SU-DHL-6 (cell line): ENCODE measurements at regions not wholly inside any gene's neighbourhood (a gene's known extent, or its start where the extent isn't known, plus 50 kb on each side); places are given as distances from the start of the nearest gene placed in this dataset.
"Not testable (repeated sequence)": the region's sequence is repeated elsewhere in the genome, so short reads cannot be mapped to it uniquely, and the experiment has no call there.

Experiments
- CTCF ChIP-seq: fragments of 200-600 bp; sonication (generic); IDR thresholded peaks from one replicate; pipeline ENCODE4 v1.5.1; 2017; ENCODE audit warnings: antibody characterized with exemption, mild to moderate bottlenecking, low read length, moderate library complexity; ENCODE audit not compliant: insufficient read depth, poor library complexity, severe bottlenecking
- EZH2phosphoT487 ChIP-seq: fragments of 200-600 bp; sonication (generic), shearing (Covaris generic); conservative IDR thresholded peaks from 2 replicates; pipeline ENCODE4 v1.6.1; 2018; ENCODE audit warnings: mild to moderate bottlenecking, antibody characterized with exemption, low read length, moderate library complexity, mixed read lengths

- not testable (repeated sequence) for TF ChIP-seq CTCF, EZH2phosphoT487
These were observed 108.9 kb upstream of the TERB2 start for GRCh38 chr15:44847555-44847954.
